Fibroblast of lung (primary cell): ENCODE measurements at regions not wholly inside any gene's neighbourhood (a gene's known extent, or its start where the extent isn't known, plus 50 kb on each side); places are given as distances from the start of the nearest gene placed in this dataset.
"Not testable (repeated sequence)": the region's sequence is repeated elsewhere in the genome, so short reads cannot be mapped to it uniquely, and the experiment has no call there.

ENCODE experiments used
- DNase-seq, 2 donors: peaks; one replicate each; pipeline versions ENCODE4 v3.0.0 to v3.0.0-alpha.2; 2010; ENCODE audit warnings: low read depth in 2 of 2
- H2AFZ ChIP-seq: 2 replicates; pipeline ENCODE4 v1.5.1; 2012; ENCODE audit warnings: low read length, control low read depth, inconsistent platforms
- H3K27ac ChIP-seq: 2 replicates; pipeline ENCODE4 v1.5.1; 2011; ENCODE audit warnings: low read length, control low read depth; ENCODE audit not compliant: insufficient read depth
- H3K27me3 ChIP-seq: 2 replicates; pipeline ENCODE4 v1.5.1; 2011; ENCODE audit warnings: mild to moderate bottlenecking, low read length; ENCODE audit not compliant: control insufficient read depth, insufficient read depth
- H3K36me3 ChIP-seq: 2 replicates; pipeline ENCODE4 v1.5.1; 2011; ENCODE audit warnings: low read length; ENCODE audit not compliant: control insufficient read depth, insufficient read depth
- H3K4me1 ChIP-seq: 2 replicates; pipeline ENCODE4 v1.5.1; 2011; ENCODE audit warnings: low read length; ENCODE audit not compliant: control insufficient read depth, insufficient read depth; ENCODE audit errors: extremely low read depth
- H3K4me2 ChIP-seq: 2 replicates; pipeline ENCODE4 v1.5.1; 2011; ENCODE audit warnings: low read length, control low read depth; ENCODE audit not compliant: insufficient read depth; ENCODE audit errors: extremely low read depth
- H3K4me3 ChIP-seq, 4 experiments: fragments of 200-600 bp in 1 of 4; sonication (generic) in 1 of 4; replicated peaks in 1 of 4; 2 replicates each; pipeline ENCODE4 v1.5.1; 2011 to 2016; ENCODE audit warnings: low read length in 4 of 4, low read depth in 3 of 4, mild to moderate bottlenecking in 3 of 4, control low read depth in 2 of 4, inconsistent platforms in 1 of 4, mixed read lengths in 1 of 4; ENCODE audit not compliant: insufficient read depth in 1 of 4; ENCODE audit errors: control extremely low read depth in 1 of 4
- H3K79me2 ChIP-seq: 2 replicates; pipeline ENCODE4 v1.5.1; 2012; ENCODE audit warnings: mild to moderate bottlenecking, low read length, inconsistent platforms; ENCODE audit not compliant: control insufficient read depth, insufficient read depth
- H3K9ac ChIP-seq: 2 replicates; pipeline ENCODE4 v1.5.1; 2011; ENCODE audit warnings: mild to moderate bottlenecking, low read length, control low read depth; ENCODE audit not compliant: insufficient read depth
- H3K9me3 ChIP-seq: 2 replicates; pipeline ENCODE4 v1.5.1; 2012; ENCODE audit warnings: low read depth, low read length; ENCODE audit not compliant: control insufficient read depth, insufficient read depth
- H4K20me1 ChIP-seq: 2 replicates; pipeline ENCODE4 v1.5.1; 2011; ENCODE audit warnings: low read length; ENCODE audit not compliant: control insufficient read depth, insufficient read depth; ENCODE audit errors: extremely low read depth
- CTCF ChIP-seq, 2 donors: IDR thresholded peaks in 1 of 2; conservative IDR thresholded peaks in 1 of 2; 1 replicate in 1 of 2; 2 replicates in 1 of 2; pipeline ENCODE4 v1.5.1; 2011 to 2012; ENCODE audit warnings: low read length in 2 of 2, control low read depth in 1 of 2, inconsistent platforms in 1 of 2, low read depth in 1 of 2, mild to moderate bottlenecking in 1 of 2
- EZH2 ChIP-seq: IDR thresholded peaks from 2 replicates; pipeline ENCODE4 v1.5.1; 2012; ENCODE audit warnings: low read length, control low read depth, mild to moderate bottlenecking; ENCODE audit errors: missing control alignments

GRCh38 chr22:25410849-25411248 lies 153.6 kb upstream of the GRK3 start:
- DNase-seq = no peak
- Histone ChIP-seq H2AFZ (no peak overlapping the region), H3K27me3 (peaks cover 5% of the 10 kb centered on the region), H3K4me2 (no peak overlapping the region), H3K4me1 (peaks cover under 1% of the 10 kb centered on the region), H3K9ac (no peak overlapping the region), H3K79me2 (no peaks in the 10 kb centered on the region), H3K9me3 (no peaks in the 10 kb centered on the region), H3K36me3 (no peaks in the 10 kb centered on the region), H3K4me3 (no peak overlapping the region), H3K27ac (no peak overlapping the region), H4K20me1 (no peaks in the 10 kb centered on the region)
- no peak for TF ChIP-seq CTCF (conservative IDR thresholded peaks at IDR 0.05 in 1 of 2, IDR thresholded peaks at IDR 0.05 in 1 of 2; ENCODE audit: low read depth in 1 of 2, low read length in 2 of 2)
- no peak for TF ChIP-seq EZH2

GRCh38 chr22:25413620-25414019 lies 150.9 kb upstream of the GRK3 start:
- Histone ChIP-seq H3K4me3 (no peak overlapping the region), H3K4me2 (no peak overlapping the region), H3K79me2 (no peaks in the 10 kb centered on the region), H3K27ac (no peak overlapping the region), H2AFZ (no peak overlapping the region), H3K27me3 (peaks cover 16% of the 10 kb centered on the region), H3K9me3 (no peaks in the 10 kb centered on the region), H3K36me3 (no peaks in the 10 kb centered on the region), H3K9ac (no peak overlapping the region), H4K20me1 (no peaks in the 10 kb centered on the region), H3K4me1 (no peaks in the 10 kb centered on the region)
- TF ChIP-seq EZH2 (no peak), CTCF (conservative IDR thresholded peaks at IDR 0.05 in 1 of 2, IDR thresholded peaks at IDR 0.05 in 1 of 2; ENCODE audit: low read depth in 1 of 2, low read length in 2 of 2) (no peak)
- DNase-seq = no peak

GRCh38 chr22:25415731-25416130 lies 148.7 kb upstream of the GRK3 start:
- not testable (repeated sequence) for H3K4me3 ChIP-seq, H3K36me3 ChIP-seq, DNase-seq, H3K79me2 ChIP-seq, H3K4me1 ChIP-seq, H3K27ac ChIP-seq, H3K9ac ChIP-seq, H2AFZ ChIP-seq, H3K4me2 ChIP-seq, H3K9me3 ChIP-seq, H4K20me1 ChIP-seq
- H3K27me3 ChIP-seq = peaks cover 34% of the 10 kb centered on the region

- not testable (repeated sequence) for H3K36me3 ChIP-seq, H3K9ac ChIP-seq, H3K27ac ChIP-seq, H3K9me3 ChIP-seq, H3K4me3 ChIP-seq, H4K20me1 ChIP-seq, H3K4me2 ChIP-seq, H2AFZ ChIP-seq, H3K79me2 ChIP-seq, DNase-seq, H3K4me1 ChIP-seq
- peaks cover 53% of the 10 kb centered on the region for H3K27me3 ChIP-seq
Measured at GRCh38 chr22:25417826-25418225, 146.6 kb upstream of the GRK3 start.
